CD14-positive monocyte (primary cell): ENCODE measurements at regions not wholly inside any gene's neighbourhood (a gene's known extent, or its start where the extent isn't known, plus 50 kb on each side); places are given as distances from the start of the nearest gene placed in this dataset.

Experiments
- DNase-seq, 3 donors: peaks; one replicate each; pipeline ENCODE4 v3.0.0-alpha.2; 2011 to 2022
- H2AFZ ChIP-seq: 2 replicates; pipeline ENCODE4 v1.6.0; 2012; ENCODE audit warnings: mild to moderate bottlenecking, low read depth, low read length, inconsistent platforms; ENCODE audit not compliant: insufficient read depth, poor library complexity, severe bottlenecking
- H3K27ac ChIP-seq, 2 donors: 1 replicate in 1 of 2; 2 replicates in 1 of 2; pipeline ENCODE4 v1.5.1; 2012 to 2013; ENCODE audit warnings: low read length in 2 of 2, control low read depth in 1 of 2, inconsistent platforms in 1 of 2, low read depth in 1 of 2, mild to moderate bottlenecking in 1 of 2
- H3K27me3 ChIP-seq, 2 donors: one replicate each; pipeline versions ENCODE4 v1.6.0 to v1.6.1; 2011 to 2013; ENCODE audit warnings: low read length in 2 of 2; ENCODE audit not compliant: control insufficient read depth in 2 of 2, insufficient read depth in 2 of 2
- H3K36me3 ChIP-seq, 2 donors: replicated peaks in 1 of 2; 1 replicate in 1 of 2; 2 replicates in 1 of 2; pipeline versions ENCODE4 v1.5.1 to v1.6.1; 2012 to 2013; ENCODE audit warnings: low read length in 2 of 2, control low read depth in 1 of 2, inconsistent platforms in 1 of 2, mild to moderate bottlenecking in 1 of 2; ENCODE audit not compliant: insufficient read depth in 2 of 2, control insufficient read depth in 1 of 2
- H3K4me1 ChIP-seq, 2 donors: 1 replicate in 1 of 2; 2 replicates in 1 of 2; pipeline versions ENCODE4 v1.5.1 to v1.6.1; 2012 to 2013; ENCODE audit warnings: low read length in 2 of 2, control low read depth in 1 of 2, inconsistent platforms in 1 of 2, mild to moderate bottlenecking in 1 of 2, moderate library complexity in 1 of 2; ENCODE audit not compliant: insufficient read depth in 2 of 2, control insufficient read depth in 1 of 2
- H3K4me2 ChIP-seq: replicated peaks from 2 replicates; pipeline ENCODE3; 2012; ENCODE audit warnings: low read length, moderate library complexity, mild to moderate bottlenecking; ENCODE audit not compliant: poor library complexity, severe bottlenecking; ENCODE audit errors: extremely low read depth
- H3K4me3 ChIP-seq, 3 experiments: fragments of 200-600 bp in 1 of 3; sonication (generic) in 1 of 3; replicated peaks in 1 of 3; 1 replicate in 2 of 3; 2 replicates in 1 of 3; pipeline ENCODE4 v1.5.1; 2011 to 2013; ENCODE audit warnings: low read length in 3 of 3, mild to moderate bottlenecking in 3 of 3, control low read depth in 2 of 3, low read depth in 2 of 3, inconsistent platforms in 1 of 3, moderate library complexity in 1 of 3
- H3K79me2 ChIP-seq: 2 replicates; pipeline ENCODE4 v1.6.0; 2012; ENCODE audit warnings: mild to moderate bottlenecking, control low read depth, inconsistent platforms, low read length, moderate library complexity; ENCODE audit not compliant: insufficient read depth
- H3K9ac ChIP-seq: 2 replicates; pipeline ENCODE4 v1.6.0; 2017; ENCODE audit warnings: low read length, mild to moderate bottlenecking; ENCODE audit not compliant: insufficient read depth, poor library complexity, severe bottlenecking
- H3K9me3 ChIP-seq, 2 donors: replicated peaks in 1 of 2; 1 replicate in 1 of 2; 2 replicates in 1 of 2; pipeline versions ENCODE4 v1.5.1 to v1.6.1; 2012 to 2013; ENCODE audit warnings: low read length in 2 of 2, control low read depth in 1 of 2; ENCODE audit not compliant: control insufficient read depth in 1 of 2, insufficient read depth in 1 of 2
- H4K20me1 ChIP-seq: 2 replicates; pipeline ENCODE4 v1.6.0; 2012; ENCODE audit warnings: mild to moderate bottlenecking, low read length, control low read depth, moderate library complexity; ENCODE audit not compliant: insufficient read depth
- H3K27ac Mint-ChIP-seq, 7 donors: one replicate each; pipeline ENCODE4 v1.8.0; 2020; ENCODE audit warnings: mild to moderate bottlenecking in 7 of 7, mixed read lengths in 7 of 7, moderate library complexity in 6 of 7, inconsistent platforms in 2 of 7
- H3K27me3 Mint-ChIP-seq, 3 donors: one replicate each; pipeline ENCODE4 v1.8.0; 2021 to 2022; ENCODE audit warnings: low read depth in 3 of 3, mild to moderate bottlenecking in 3 of 3, mixed read lengths in 3 of 3, moderate library complexity in 3 of 3, inconsistent platforms in 1 of 3
- H3K36me3 Mint-ChIP-seq, 2 donors: one replicate each; pipeline ENCODE4 v1.8.0; 2020; ENCODE audit warnings: mixed read lengths in 2 of 2, inconsistent platforms in 1 of 2, mild to moderate bottlenecking in 1 of 2
- H3K4me1 Mint-ChIP-seq: one replicate; pipeline ENCODE4 v1.8.0; 2020; ENCODE audit warnings: mild to moderate bottlenecking, mixed read lengths
- H3K4me3 Mint-ChIP-seq, 2 donors: one replicate each; pipeline ENCODE4 v1.8.0; 2020; ENCODE audit warnings: mild to moderate bottlenecking in 2 of 2, mixed read lengths in 2 of 2, moderate library complexity in 1 of 2
- H3K9me3 Mint-ChIP-seq, 7 donors: one replicate each; pipeline ENCODE4 v1.8.0; 2020 to 2022; ENCODE audit warnings: mixed read lengths in 7 of 7, mild to moderate bottlenecking in 6 of 7, moderate library complexity in 6 of 7, inconsistent platforms in 2 of 7
- CTCF ChIP-seq: fragments of 200-600 bp; IDR thresholded peaks from one replicate; pipeline ENCODE4 v1.8.0; 2022; ENCODE audit warnings: antibody characterized with exemption, mild to moderate bottlenecking
- WGBS: methylation state at CpG from one replicate; pipeline ENCODE4 v1.1.5; 2013; ENCODE audit warnings: missing lambda C conversion rate; ENCODE audit not compliant: insufficient coverage; 5-methylcytosine and 5-hydroxymethylcytosine counted together
- intact Hi-C, 2 donors: fragments of 100-400 bp; cut with micrococcal nuclease; formaldehyde crosslinking; loops; one replicate each; pipeline versions ENCODE4 v1.15.0 to v1.15.1; 2023

DNA sequence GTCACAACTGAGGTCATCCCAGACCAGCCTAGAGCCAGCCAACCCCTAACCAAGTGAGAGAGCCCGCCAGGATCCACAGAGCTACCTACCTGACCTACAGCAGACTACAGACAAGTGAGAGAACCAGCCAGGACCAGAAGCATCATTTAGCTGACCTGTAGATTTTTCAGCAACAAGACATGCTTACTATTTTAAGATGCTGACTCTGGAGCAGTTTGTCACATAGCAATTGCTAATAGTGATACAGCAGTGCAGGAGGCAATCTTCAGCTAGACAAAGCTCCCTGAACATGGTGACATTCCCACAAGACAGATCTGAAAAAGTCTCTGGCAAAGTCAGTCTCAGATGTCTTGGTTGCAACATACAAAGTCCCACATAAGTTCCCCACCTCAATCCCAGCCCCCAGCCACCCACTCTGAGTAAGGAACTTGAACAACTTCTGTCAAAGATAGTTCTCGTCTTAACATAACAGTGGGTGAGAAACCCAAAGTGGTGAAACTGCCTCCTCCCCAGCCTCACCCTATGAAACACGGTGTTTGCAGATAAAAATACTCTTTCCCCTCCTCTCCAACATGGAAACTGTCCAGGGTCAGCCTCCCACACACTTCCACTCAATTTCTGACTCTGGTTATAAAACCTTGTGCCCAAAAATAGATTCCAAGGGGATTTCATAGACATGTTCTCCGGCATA, 120.3 kb upstream of the SLC6A11 start:
- Histone ChIP-seq H3K9ac (no peak overlapping the region), H2AFZ (no peak overlapping the region), H3K4me3 (no peak overlapping the region), H3K4me2 (no peak overlapping the region), H3K4me1 (no peaks in the 10 kb centered on the region), H3K36me3 (no peaks in the 10 kb centered on the region), H4K20me1 (no peaks in the 10 kb centered on the region), H3K27ac (no peak overlapping the region), H3K27me3 (peaks cover 5 to 6% of the 10 kb centered on the region in 2 donors), H3K79me2 (no peaks in the 10 kb centered on the region), H3K9me3 (no peaks in the 10 kb centered on the region)
- TF ChIP-seq CTCF: no peak
- H3K4me1 Mint-ChIP-seq: no peaks in the 10 kb centered on the region
- 75% methylated on average over 2 of the region's 4 CpGs for WGBS
- H3K36me3 Mint-ChIP-seq: no peaks in the 10 kb centered on the region
- no peak overlapping the region for H3K4me3 Mint-ChIP-seq
- peaks cover 9 to 19% (median 11%) of the 10 kb centered on the region in 3 donors for H3K27me3 Mint-ChIP-seq
- H3K9me3 Mint-ChIP-seq: peaks cover 0 to 3% (median 0%) of the 10 kb centered on the region in 7 donors
- intact Hi-C loops: no loop called here
- peak overlapping the region in 1 of 7 donors; percentile 37 for H3K27ac Mint-ChIP-seq
- no peak for DNase-seq

GRCh38 chr3:10697918-10698317, 118.1 kb upstream of the SLC6A11 start:
- H3K4me3 Mint-ChIP-seq: no peak overlapping the region
- Histone ChIP-seq H3K4me1 (no peaks in the 10 kb centered on the region), H2AFZ (no peak overlapping the region), H4K20me1 (no peaks in the 10 kb centered on the region), H3K4me2 (no peak overlapping the region), H3K36me3 (no peaks in the 10 kb centered on the region), H3K9me3 (no peaks in the 10 kb centered on the region), H3K9ac (no peak overlapping the region), H3K4me3 (no peak overlapping the region), H3K27me3 (peaks cover 8 to 17% of the 10 kb centered on the region in 2 donors), H3K79me2 (no peaks in the 10 kb centered on the region), H3K27ac (no peak overlapping the region)
- intact Hi-C loops: no loop called here
- peaks cover 0 to 3% (median 0%) of the 10 kb centered on the region in 7 donors for H3K9me3 Mint-ChIP-seq
- H3K4me1 Mint-ChIP-seq: no peaks in the 10 kb centered on the region
- no peak for DNase-seq
- TF ChIP-seq CTCF: no peak
- WGBS: 72% methylated on average over 3 of the region's 4 CpGs
- peak overlapping the region in 1 of 7 donors; percentile 36 for H3K27ac Mint-ChIP-seq
- H3K36me3 Mint-ChIP-seq: no peaks in the 10 kb centered on the region
- peaks cover 10 to 19% (median 18%) of the 10 kb centered on the region in 3 donors for H3K27me3 Mint-ChIP-seq
